ENCODE measurements at regions not wholly inside any gene's neighbourhood (a gene's known extent, or its start where the extent isn't known, plus 50 kb on each side); places are given as distances from the start of the nearest gene placed in this dataset.
"Not testable (repeated sequence)": the region's sequence is repeated elsewhere in the genome, so short reads cannot be mapped to it uniquely, and the experiment has no call there.

GRCh38 chr5:172533399-172534228 lies 79.3 kb upstream of the SH3PXD2B start:
- Histone ChIP-seq H3K36me3 (ENCODE audit: control insufficient read depth in 2 of 3, insufficient read depth in 3 of 3, low read length in 3 of 3) (no peaks in the 10 kb centered on the region), H3K4me3 (ENCODE audit: low read length) (no peak overlapping the region), H3K27me3 (ENCODE audit: control insufficient read depth in 2 of 2, insufficient read depth in 2 of 2, low read length in 2 of 2) (no peaks in the 10 kb centered on the region), H3K27ac (ENCODE audit: low read depth, low read length) (no peak overlapping the region), H3K9me3 (ENCODE audit: control insufficient read depth in 2 of 3, low read length in 3 of 3) (peaks cover 0 to 4% (median 0%) of the 10 kb centered on the region in 3 experiments), H3K4me1 (ENCODE audit: control insufficient read depth in 2 of 2, insufficient read depth in 2 of 2, low read length in 2 of 2) (no peaks in the 10 kb centered on the region)
- Mint-ChIP-seq H3K27ac (peak overlapping the region in 2 of 9 donors; percentile 6 to 36), H3K36me3 (no peaks in the 10 kb centered on the region), H3K4me1 (no peaks in the 10 kb centered on the region), H3K27me3 (peaks cover 0 to 19% (median 11%) of the 10 kb centered on the region in 5 donors), H3K9me3 (peaks cover 0 to 19% (median 0%) of the 10 kb centered on the region in 11 donors), H3K4me3 (no peak overlapping the region)
- intact Hi-C loops (cut with micrococcal nuclease), result no loop called here
- ATAC-seq, result no peak
- ChIA-PET POLR2A (no interaction called here), CTCF (interaction anchor here (0.6 kb wide), 1 partner anchor 13 kb away, joined by 3 read pairs; no protein-coding TSS in a partner anchor)
- no peak for DNase-seq

- DNase-seq, result no peak
- CTCF ChIA-PET, result interaction anchor here (0.6 kb wide), 1 partner anchor 12 kb away, joined by 3 read pairs; no protein-coding TSS in a partner anchor
- H3K27ac ChIP-seq (ENCODE audit: low read depth, low read length), result no peak overlapping the region
- intact Hi-C loops (cut with micrococcal nuclease), result no loop called here
- no peaks in the 10 kb centered on the region for H3K36me3 ChIP-seq (ENCODE audit: control insufficient read depth in 2 of 3, insufficient read depth in 3 of 3, low read length in 3 of 3)
- POLR2A ChIA-PET, result no interaction called here
- H3K27me3 ChIP-seq (ENCODE audit: control insufficient read depth in 2 of 2, insufficient read depth in 2 of 2, low read length in 2 of 2), result no peaks in the 10 kb centered on the region
- no peaks in the 10 kb centered on the region for H3K4me1 ChIP-seq (ENCODE audit: control insufficient read depth in 2 of 2, insufficient read depth in 2 of 2, low read length in 2 of 2)
- H3K9me3 Mint-ChIP-seq, result peaks cover 0 to 15% (median 0%) of the 10 kb centered on the region in 11 donors
- no peaks in the 10 kb centered on the region for H3K4me1 Mint-ChIP-seq
- peaks cover 0 to 4% (median 0%) of the 10 kb centered on the region in 3 experiments for H3K9me3 ChIP-seq (ENCODE audit: control insufficient read depth in 2 of 3, low read length in 3 of 3)
- peaks cover 0 to 22% (median 15%) of the 10 kb centered on the region in 5 donors for H3K27me3 Mint-ChIP-seq
- ATAC-seq, result no peak
- no peak overlapping the region for H3K27ac Mint-ChIP-seq
- H3K4me3 Mint-ChIP-seq, result no peak overlapping the region
- no peak overlapping the region for H3K4me3 ChIP-seq (ENCODE audit: low read length)
- H3K36me3 Mint-ChIP-seq, result no peaks in the 10 kb centered on the region
Measured at GRCh38 chr5:172533058-172533398, 78.7 kb upstream of the SH3PXD2B start.

GRCh38 chr5:172532439-172532838 lies 78.1 kb upstream of the SH3PXD2B start:
- H3K4me3 Mint-ChIP-seq; DNase-seq; H3K4me1 ChIP-seq (ENCODE audit: control insufficient read depth in 2 of 2, insufficient read depth in 2 of 2, low read length in 2 of 2); CTCF ChIA-PET; H3K36me3 ChIP-seq (ENCODE audit: control insufficient read depth in 2 of 3, insufficient read depth in 3 of 3, low read length in 3 of 3); H3K27ac ChIP-seq (ENCODE audit: low read depth, low read length); ATAC-seq; H3K9me3 ChIP-seq (ENCODE audit: control insufficient read depth in 2 of 3, low read length in 3 of 3); H3K27ac Mint-ChIP-seq; H3K4me1 Mint-ChIP-seq; intact Hi-C loops (cut with micrococcal nuclease); H3K4me3 ChIP-seq (ENCODE audit: low read length); H3K27me3 ChIP-seq (ENCODE audit: control insufficient read depth in 2 of 2, insufficient read depth in 2 of 2, low read length in 2 of 2); H3K36me3 Mint-ChIP-seq; POLR2A ChIA-PET: not testable (repeated sequence)
- H3K27me3 Mint-ChIP-seq, result peaks cover 0 to 26% (median 18%) of the 10 kb centered on the region in 5 donors
- H3K9me3 Mint-ChIP-seq, result peaks cover 0 to 12% (median 0%) of the 10 kb centered on the region in 11 donors

- intact Hi-C loops (cut with micrococcal nuclease), result no loop called here
- no peak overlapping the region for H3K27ac ChIP-seq (ENCODE audit: low read depth, low read length)
- CTCF ChIA-PET, result no interaction called here
Measured at GRCh38 chr5:172531704-172532026, 77.3 kb upstream of the SH3PXD2B start.

GRCh38 chr5:172530878-172531703 lies 76.8 kb upstream of the SH3PXD2B start:
- intact Hi-C loops (cut with micrococcal nuclease), result no loop called here

More at GRCh38 chr5:172531704-172532026, 77.3 kb upstream of the SH3PXD2B start:
- H3K36me3 ChIP-seq (ENCODE audit: control insufficient read depth in 2 of 3, insufficient read depth in 3 of 3, low read length in 3 of 3), result no peaks in the 10 kb centered on the region
- DNase-seq, result no peak
- H3K4me3 Mint-ChIP-seq, result no peak overlapping the region
- peaks cover 0 to 34% (median 21%) of the 10 kb centered on the region in 5 donors for H3K27me3 Mint-ChIP-seq
- ATAC-seq, result no peak
- no peaks in the 10 kb centered on the region for H3K27me3 ChIP-seq (ENCODE audit: control insufficient read depth in 2 of 2, insufficient read depth in 2 of 2, low read length in 2 of 2)
- no peak overlapping the region for H3K4me3 ChIP-seq (ENCODE audit: low read length)
- no peaks in the 10 kb centered on the region for H3K4me1 Mint-ChIP-seq
- peaks cover 0 to 1% (median 0%) of the 10 kb centered on the region in 3 experiments for H3K9me3 ChIP-seq (ENCODE audit: control insufficient read depth in 2 of 3, low read length in 3 of 3)
- H3K27ac Mint-ChIP-seq, result no peak overlapping the region
- POLR2A ChIA-PET, result no interaction called here
- H3K9me3 Mint-ChIP-seq, result peaks cover 0 to 8% (median under 1%) of the 10 kb centered on the region in 11 donors
- H3K36me3 Mint-ChIP-seq, result no peaks in the 10 kb centered on the region
- H3K4me1 ChIP-seq (ENCODE audit: control insufficient read depth in 2 of 2, insufficient read depth in 2 of 2, low read length in 2 of 2), result no peaks in the 10 kb centered on the region

GRCh38 chr5:172530406-172530805 lies 76.1 kb upstream of the SH3PXD2B start:
- H3K36me3 Mint-ChIP-seq, result no peaks in the 10 kb centered on the region
- peaks cover 0 to 39% (median 29%) of the 10 kb centered on the region in 5 donors for H3K27me3 Mint-ChIP-seq
- Histone ChIP-seq H3K4me3 (ENCODE audit: low read length) (no peak overlapping the region), H3K27ac (ENCODE audit: low read depth, low read length) (no peak overlapping the region), H3K9me3 (ENCODE audit: control insufficient read depth in 2 of 3, low read length in 3 of 3) (no peaks in the 10 kb centered on the region), H3K27me3 (ENCODE audit: control insufficient read depth in 2 of 2, insufficient read depth in 2 of 2, low read length in 2 of 2) (no peaks in the 10 kb centered on the region), H3K36me3 (ENCODE audit: control insufficient read depth in 2 of 3, insufficient read depth in 3 of 3, low read length in 3 of 3) (no peaks in the 10 kb centered on the region), H3K4me1 (ENCODE audit: control insufficient read depth in 2 of 2, insufficient read depth in 2 of 2, low read length in 2 of 2) (no peaks in the 10 kb centered on the region)
- H3K4me1 Mint-ChIP-seq, result no peaks in the 10 kb centered on the region
- intact Hi-C loops (cut with micrococcal nuclease), result no loop called here
- CTCF ChIA-PET, result no interaction called here
- H3K9me3 Mint-ChIP-seq, result peaks cover 0 to 8% (median 2%) of the 10 kb centered on the region in 11 donors
- POLR2A ChIA-PET, result no interaction called here
- H3K27ac Mint-ChIP-seq, result no peak overlapping the region
- ATAC-seq (no peak), DNase-seq (no peak)
- H3K4me3 Mint-ChIP-seq, result peak overlapping the region in 1 of 10 donors; percentile 17

More at GRCh38 chr5:172530878-172531703, 76.8 kb upstream of the SH3PXD2B start:
- peaks cover 0 to 37% (median 26%) of the 10 kb centered on the region in 5 donors for H3K27me3 Mint-ChIP-seq
- CTCF ChIA-PET, result no interaction called here
- no peak for ATAC-seq
- no peaks in the 10 kb centered on the region for H3K4me1 Mint-ChIP-seq
- H3K9me3 ChIP-seq (ENCODE audit: control insufficient read depth in 2 of 3, low read length in 3 of 3), result no peaks in the 10 kb centered on the region
- no peak overlapping the region for H3K27ac ChIP-seq (ENCODE audit: low read depth, low read length)
- H3K36me3 ChIP-seq (ENCODE audit: control insufficient read depth in 2 of 3, insufficient read depth in 3 of 3, low read length in 3 of 3), result no peaks in the 10 kb centered on the region
- H3K9me3 Mint-ChIP-seq, result peaks cover 0 to 8% (median 2%) of the 10 kb centered on the region in 11 donors
- no peaks in the 10 kb centered on the region for H3K4me1 ChIP-seq (ENCODE audit: control insufficient read depth in 2 of 2, insufficient read depth in 2 of 2, low read length in 2 of 2)
- DNase-seq, result no peak
- no peaks in the 10 kb centered on the region for H3K36me3 Mint-ChIP-seq
- no peak overlapping the region for H3K4me3 Mint-ChIP-seq
- no peak overlapping the region for H3K27ac Mint-ChIP-seq
- POLR2A ChIA-PET, result no interaction called here
- no peaks in the 10 kb centered on the region for H3K27me3 ChIP-seq (ENCODE audit: control insufficient read depth in 2 of 2, insufficient read depth in 2 of 2, low read length in 2 of 2)
- no peak overlapping the region for H3K4me3 ChIP-seq (ENCODE audit: low read length)

All from naive thymus-derived CD4-positive, alpha-beta T cell (primary cell).